SK-N-SH (cell line): ENCODE measurements at regions not wholly inside any gene's neighbourhood (a gene's known extent, or its start where the extent isn't known, plus 50 kb on each side); places are given as distances from the start of the nearest gene placed in this dataset.
A peak's percentile ranks its signal among the peaks of the same experiment; 100 is the strongest.

Experiments
- CTCF ChIA-PET: fragments of 300-600, 350-600 bp; formaldehyde crosslinking; extraction: SDS; loops from one replicate; lab custom pipeline; 2021; lab: Yijun Ruan, JAX
- POLR2A ChIA-PET: fragments of 350-600 bp; sonication (Branson Sonifier 250); formaldehyde crosslinking; extraction: SDS; loops from one replicate; lab custom pipeline; 2020; ENCODE audit warnings: antibody characterized with exemption, inconsistent platforms; lab: Yijun Ruan, JAX
- DNase-seq: peaks from one replicate; pipeline ENCODE4 v3.0.0; 2012
- H2AFZ ChIP-seq: fragments of 200-600 bp; sonication (generic); 2 replicates; pipeline ENCODE4 v1.8.1; 2016; ENCODE audit warnings: antibody characterized with exemption, mild to moderate bottlenecking, low read depth
- H3F3A ChIP-seq: fragments of 200-600 bp; sonication (generic); replicated peaks from 2 replicates; pipeline ENCODE3; 2016; ENCODE audit warnings: antibody characterized with exemption, mild to moderate bottlenecking; ENCODE audit not compliant: insufficient read depth
- H3K27ac ChIP-seq, 2 experiments: fragments of 200-500 bp in 1 of 2; fragments of 200-600 bp in 1 of 2; sonication (Bioruptor generic) in 1 of 2; sonication (generic), shearing (Covaris generic) in 1 of 2; 2 replicates each; pipeline versions ENCODE4 v1.5.1 to v1.6.1; 2014 to 2016; ENCODE audit warnings: low read depth in 2 of 2, inconsistent platforms in 1 of 2, low read length in 1 of 2, mild to moderate bottlenecking in 1 of 2, mixed read lengths in 1 of 2
- H3K27me3 ChIP-seq: fragments of 200-600 bp; sonication (generic), shearing (Covaris generic); 2 replicates; pipeline ENCODE4 v1.6.1; 2016; ENCODE audit warnings: mixed run types; ENCODE audit not compliant: insufficient read depth
- H3K36me3 ChIP-seq, 2 experiments: fragments of 200-500 bp in 1 of 2; fragments of 200-600 bp in 1 of 2; sonication (Bioruptor generic) in 1 of 2; sonication (generic) in 1 of 2; replicated peaks in 1 of 2; 2 replicates each; pipeline versions ENCODE3 to v1.5.1; 2014 to 2016; ENCODE audit warnings: low read length in 1 of 2, mild to moderate bottlenecking in 1 of 2; ENCODE audit not compliant: insufficient read depth in 2 of 2, control insufficient read depth in 1 of 2
- H3K4me1 ChIP-seq, 2 experiments: fragments of 200-500 bp in 1 of 2; fragments of 200-600 bp in 1 of 2; sonication (Bioruptor generic) in 1 of 2; sonication (generic), shearing (Covaris generic) in 1 of 2; 2 replicates each; pipeline versions ENCODE4 v1.5.1 to v1.6.1; 2014 to 2016; ENCODE audit warnings: low read depth in 1 of 2, low read length in 1 of 2, mixed run types in 1 of 2; ENCODE audit not compliant: insufficient read depth in 2 of 2, control insufficient read depth in 1 of 2
- H3K4me2 ChIP-seq: fragments of 200-600 bp; sonication (generic), shearing (Covaris generic); 2 replicates; pipeline ENCODE4 v1.6.1; 2017; ENCODE audit warnings: mixed run types
- H3K4me3 ChIP-seq, 2 experiments: fragments of 200-500 bp in 1 of 2; fragments of 200-600 bp in 1 of 2; sonication (Bioruptor generic) in 1 of 2; sonication (generic), shearing (Covaris generic) in 1 of 2; 2 replicates each; pipeline versions ENCODE4 v1.5.1 to v1.8.1; 2014 to 2016; ENCODE audit warnings: low read depth in 2 of 2, inconsistent platforms in 1 of 2, low read length in 1 of 2, mild to moderate bottlenecking in 1 of 2, mixed read lengths in 1 of 2, moderate library complexity in 1 of 2
- H3K79me2 ChIP-seq: fragments of 200-600 bp; sonication (generic); 2 replicates; pipeline ENCODE4 v1.8.1; 2017; ENCODE audit warnings: mild to moderate bottlenecking; ENCODE audit not compliant: insufficient read depth
- H3K9ac ChIP-seq: fragments of 200-600 bp; sonication (generic); 2 replicates; pipeline ENCODE4 v1.6.1; 2017; ENCODE audit warnings: mixed run types
- H3K9me2 ChIP-seq: fragments of 200-600 bp; sonication (generic); 2 replicates; pipeline ENCODE4 v1.6.1; 2017; ENCODE audit warnings: mixed run types
- H3K9me3 ChIP-seq: fragments of 200-600 bp; sonication (generic); 2 replicates; pipeline ENCODE4 v1.6.1; 2017; ENCODE audit warnings: mixed run types, mild to moderate bottlenecking, moderate library complexity
- H4K20me1 ChIP-seq: fragments of 200-600 bp; sonication (generic); 2 replicates; pipeline ENCODE4 v1.6.1; 2017; ENCODE audit warnings: mild to moderate bottlenecking, mixed run types; ENCODE audit not compliant: insufficient read depth
- CHD2 ChIP-seq: fragments of 150-350 bp; IDR thresholded peaks from 2 replicates; pipeline ENCODE4 v1.6.1; 2018; ENCODE audit warnings: low read length; ENCODE audit not compliant: partially characterized antibody
- ELF1 ChIP-seq: IDR thresholded peaks from 2 replicates; pipeline ENCODE4 v1.4.0; 2012
- FOXM1 ChIP-seq: IDR thresholded peaks from 2 replicates; pipeline ENCODE4 v1.4.0; 2012; ENCODE audit warnings: low read depth, mild to moderate bottlenecking
- GABPA ChIP-seq: IDR thresholded peaks from 2 replicates; pipeline ENCODE4 v1.4.0; 2012; ENCODE audit warnings: low read depth, mild to moderate bottlenecking
- GATA2 ChIP-seq: sonication (generic); formaldehyde crosslinking; IDR thresholded peaks from 2 replicates; pipeline ENCODE4 v1.5.0; 2020; ENCODE audit warnings: mild to moderate bottlenecking, missing genetic modification reagents
- MEF2A ChIP-seq: IDR thresholded peaks from 2 replicates; pipeline ENCODE4 v1.4.0; 2012; ENCODE audit warnings: low read depth, borderline replicate concordance
- POLR2AphosphoS5 ChIP-seq: IDR thresholded peaks from 2 replicates; pipeline ENCODE4 v1.6.1; 2012; ENCODE audit warnings: low read depth, low read length
- RFX5 ChIP-seq: IDR thresholded peaks from 2 replicates; pipeline ENCODE4 v1.6.1; 2012; ENCODE audit warnings: mild to moderate bottlenecking, improper control_type of control experiment, low read length
- RXRA ChIP-seq: IDR thresholded peaks from 2 replicates; pipeline ENCODE4 v1.4.0; 2012; ENCODE audit warnings: low read depth, mild to moderate bottlenecking, borderline replicate concordance
- SIN3A ChIP-seq: IDR thresholded peaks from 2 replicates; pipeline ENCODE4 v1.6.1; 2012; ENCODE audit warnings: low read depth, mild to moderate bottlenecking, low read length, moderate library complexity, borderline replicate concordance
- YY1 ChIP-seq: IDR thresholded peaks from 2 replicates; pipeline ENCODE4 v1.4.0; 2012; ENCODE audit warnings: low read depth, mild to moderate bottlenecking
- WGBS: methylation state at CpG from one replicate; pipeline ENCODE4 v1.1.6; 2017; ENCODE audit warnings: low lambda C conversion rate; 5-methylcytosine and 5-hydroxymethylcytosine counted together
- TF ChIP-seq, protein P1 (sequence below): IDR thresholded peaks from 2 replicates; pipeline ENCODE4 v1.4.0; 2012; ENCODE audit warnings: low read depth, borderline replicate concordance
- TF ChIP-seq, protein P2 (sequence below): fragments of 200-600 bp; sonication (generic); IDR thresholded peaks from 2 replicates; pipeline ENCODE4 v1.6.1; 2017; ENCODE audit warnings: antibody characterized with exemption, mild to moderate bottlenecking, moderate library complexity

DNA sequence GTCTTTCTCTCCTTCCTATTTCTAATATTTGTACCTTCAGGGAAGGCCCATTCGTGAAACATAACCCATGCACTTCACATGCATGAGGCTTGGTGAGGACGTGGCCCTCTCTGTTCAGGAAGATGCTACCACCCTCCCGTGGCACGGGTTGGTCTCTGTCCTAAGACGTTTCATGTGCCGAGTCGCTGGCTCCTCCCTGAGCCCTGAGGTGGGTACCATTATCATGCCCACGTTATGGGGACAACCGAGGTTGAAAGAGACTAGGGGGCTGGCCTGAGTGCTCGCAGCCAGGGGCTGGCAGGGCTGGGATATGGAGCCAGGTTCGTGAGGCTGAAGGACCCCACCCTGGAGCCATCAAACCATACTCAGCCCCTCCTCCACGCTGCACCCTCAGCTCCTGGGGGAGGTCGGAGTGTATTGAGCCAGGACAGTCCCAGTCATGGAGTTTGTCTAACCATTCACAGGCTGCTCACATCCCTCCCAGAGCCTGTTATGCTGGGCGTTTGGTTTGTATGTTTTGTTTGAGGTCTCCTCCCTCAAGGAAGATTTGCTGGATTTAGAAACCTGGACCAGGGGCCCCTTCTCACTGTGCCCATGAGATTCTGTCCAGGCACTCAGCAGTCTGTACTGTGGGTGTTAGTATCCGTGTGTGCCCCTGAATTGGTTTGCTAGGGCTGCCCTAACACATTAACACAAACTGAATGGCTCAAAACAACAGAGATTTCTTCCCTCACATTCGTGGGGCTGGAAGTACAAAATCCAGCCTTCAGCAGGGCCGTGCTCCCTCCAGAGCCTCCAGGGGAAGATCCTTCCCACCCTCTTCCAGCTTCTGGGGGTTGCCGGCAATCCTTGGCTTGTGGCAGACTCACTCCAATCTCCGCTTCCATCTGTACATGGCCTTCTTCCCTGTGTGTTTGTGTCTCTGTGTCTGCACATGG is 88.3 kb downstream of the ANKRD60 start:
- H3K36me3 ChIP-seq = no peaks in the 10 kb centered on the region
- no peak overlapping the region for H3K4me2 ChIP-seq
- peak overlapping the region in 1 of 2 experiments; percentile 36; a peak in 2 of 4 replicates for H3K27ac ChIP-seq
- 0 out of 2 replicates have a peak, but pooled peaks have one; percentile 44 for TF ChIP-seq GATA2 (CRISPR knock-in tag)
- TF ChIP-seq, protein P1, sequence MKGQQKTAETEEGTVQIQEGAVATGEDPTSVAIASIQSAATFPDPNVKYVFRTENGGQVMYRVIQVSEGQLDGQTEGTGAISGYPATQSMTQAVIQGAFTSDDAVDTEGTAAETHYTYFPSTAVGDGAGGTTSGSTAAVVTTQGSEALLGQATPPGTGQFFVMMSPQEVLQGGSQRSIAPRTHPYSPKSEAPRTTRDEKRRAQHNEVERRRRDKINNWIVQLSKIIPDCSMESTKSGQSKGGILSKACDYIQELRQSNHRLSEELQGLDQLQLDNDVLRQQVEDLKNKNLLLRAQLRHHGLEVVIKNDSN = no peak
- no peak for DNase-seq
- CTCF ChIA-PET = interaction anchor here (1.4 to 1.5 kb wide), 2 partner anchors 14 to 40 kb away, joined by 3 to 4 read pairs; no protein-coding TSS in a partner anchor
- H3K79me2 ChIP-seq = no peaks in the 10 kb centered on the region
- POLR2A ChIA-PET = no interaction called here
- H3K9ac ChIP-seq = no peak overlapping the region
- no peaks in the 10 kb centered on the region for H3K9me2 ChIP-seq
- no peak overlapping the region for H2AFZ ChIP-seq
- no peaks in the 10 kb centered on the region for H3F3A ChIP-seq
- 66% methylated on average over 16 of the region's 19 CpGs for WGBS
- no peaks in the 10 kb centered on the region for H3K9me3 ChIP-seq
- H3K27me3 ChIP-seq = peaks cover 12% of the 10 kb centered on the region; the same call in 1 of the 2 replicates
- no peaks in the 10 kb centered on the region for H4K20me1 ChIP-seq
- peaks cover 0 to 13% of the 10 kb centered on the region in 2 experiments; a peak in 1 of 4 replicates for H3K4me1 ChIP-seq
- H3K4me3 ChIP-seq = no peak overlapping the region; a peak in 1 of 4 replicates

DNA sequence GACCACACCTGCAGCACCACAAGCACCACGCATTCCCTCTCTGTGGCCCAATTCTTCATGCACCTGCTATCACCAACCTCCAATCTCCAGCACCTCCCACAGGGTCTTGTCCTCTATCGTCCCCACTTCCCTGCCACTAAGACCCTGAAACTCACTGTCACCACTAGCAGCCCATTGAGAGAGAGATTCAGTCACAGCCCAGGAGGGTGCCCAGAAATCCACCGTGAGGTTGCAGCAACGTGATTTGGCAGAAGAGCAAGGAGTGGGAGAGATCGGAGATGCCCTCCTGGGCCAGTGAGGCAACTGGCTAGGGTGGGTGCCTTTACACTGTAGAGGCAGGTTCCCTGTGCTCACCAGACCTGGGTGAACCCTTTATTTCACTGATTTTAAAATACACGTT is 90.1 kb downstream of the ANKRD60 start:
- CTCF ChIA-PET = interaction anchor here (0.5 kb wide), 1 partner anchor 151 kb away, joined by 3 read pairs; no protein-coding TSS in a partner anchor

DNA sequence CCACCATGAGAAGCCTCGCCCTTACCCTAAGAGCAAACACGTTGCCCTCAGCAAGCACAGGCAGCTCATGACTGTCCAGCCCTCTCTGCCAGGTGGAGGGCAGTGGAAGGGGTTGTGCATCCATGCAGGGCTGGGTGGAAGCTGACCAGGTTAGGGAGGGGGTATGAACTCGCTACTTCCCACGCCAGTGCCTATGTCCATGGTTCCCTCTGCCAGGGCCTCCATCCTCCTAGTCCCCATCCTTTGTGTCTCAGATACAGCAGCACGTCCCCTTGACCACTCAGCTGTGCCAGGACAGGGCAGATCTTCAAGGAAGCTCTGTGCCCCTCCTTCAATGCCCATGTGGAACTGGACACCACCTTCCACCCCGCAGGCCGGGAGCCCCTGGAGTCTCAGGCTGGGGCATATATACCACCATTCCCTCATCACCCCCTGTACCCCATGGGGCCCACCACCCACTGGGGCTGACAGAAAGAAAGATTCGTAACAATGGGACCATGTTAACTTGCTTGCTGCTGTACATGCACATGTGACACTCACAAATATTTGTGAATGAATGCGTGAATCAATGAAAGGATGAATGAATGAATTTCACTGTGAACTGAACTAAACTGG is 90.7 kb downstream of the ANKRD60 start:
- Histone ChIP-seq H3F3A (no peaks in the 10 kb centered on the region), H3K4me1 (peaks cover 0 to 13% of the 10 kb centered on the region in 2 experiments; a peak in 1 of 4 replicates), H3K79me2 (no peaks in the 10 kb centered on the region), H3K27ac (no peak overlapping the region), H3K27me3 (peaks cover 12% of the 10 kb centered on the region; the same call in 1 of the 2 replicates), H3K9me3 (no peaks in the 10 kb centered on the region), H2AFZ (no peak overlapping the region), H3K4me2 (no peak overlapping the region), H3K9ac (no peak overlapping the region), H3K4me3 (no peak overlapping the region), H3K36me3 (no peaks in the 10 kb centered on the region), H4K20me1 (no peaks in the 10 kb centered on the region), H3K9me2 (no peaks in the 10 kb centered on the region)
- 70% methylated on average over 8 of the region's 9 CpGs for WGBS
- ChIA-PET POLR2A (no interaction called here), CTCF (no interaction called here)
- TF ChIP-seq YY1 = no peak
- TF ChIP-seq, protein P2, sequence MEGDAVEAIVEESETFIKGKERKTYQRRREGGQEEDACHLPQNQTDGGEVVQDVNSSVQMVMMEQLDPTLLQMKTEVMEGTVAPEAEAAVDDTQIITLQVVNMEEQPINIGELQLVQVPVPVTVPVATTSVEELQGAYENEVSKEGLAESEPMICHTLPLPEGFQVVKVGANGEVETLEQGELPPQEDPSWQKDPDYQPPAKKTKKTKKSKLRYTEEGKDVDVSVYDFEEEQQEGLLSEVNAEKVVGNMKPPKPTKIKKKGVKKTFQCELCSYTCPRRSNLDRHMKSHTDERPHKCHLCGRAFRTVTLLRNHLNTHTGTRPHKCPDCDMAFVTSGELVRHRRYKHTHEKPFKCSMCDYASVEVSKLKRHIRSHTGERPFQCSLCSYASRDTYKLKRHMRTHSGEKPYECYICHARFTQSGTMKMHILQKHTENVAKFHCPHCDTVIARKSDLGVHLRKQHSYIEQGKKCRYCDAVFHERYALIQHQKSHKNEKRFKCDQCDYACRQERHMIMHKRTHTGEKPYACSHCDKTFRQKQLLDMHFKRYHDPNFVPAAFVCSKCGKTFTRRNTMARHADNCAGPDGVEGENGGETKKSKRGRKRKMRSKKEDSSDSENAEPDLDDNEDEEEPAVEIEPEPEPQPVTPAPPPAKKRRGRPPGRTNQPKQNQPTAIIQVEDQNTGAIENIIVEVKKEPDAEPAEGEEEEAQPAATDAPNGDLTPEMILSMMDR = no peak
- no peak for TF ChIP-seq CHD2
- no peak for TF ChIP-seq MEF2A
- TF ChIP-seq RFX5 = no peak
- TF ChIP-seq FOXM1 = no peak
- no peak for TF ChIP-seq POLR2AphosphoS5
- no peak for TF ChIP-seq SIN3A
- no peak for TF ChIP-seq GABPA
- TF ChIP-seq RXRA = no peak
- TF ChIP-seq ELF1 = no peak
- DNase-seq = no peak

More for the DNA sequence above, 90.1 kb downstream of the ANKRD60 start:
- 70% methylated on average over 6 of the region's 6 CpGs for WGBS
- no peaks in the 10 kb centered on the region for H3F3A ChIP-seq
- POLR2A ChIA-PET = no interaction called here
- no peak overlapping the region for H3K9ac ChIP-seq
- H3K27me3 ChIP-seq = peaks cover 12% of the 10 kb centered on the region; the same call in 1 of the 2 replicates
- no peak overlapping the region for H3K4me3 ChIP-seq
- no peaks in the 10 kb centered on the region for H3K79me2 ChIP-seq
- no peaks in the 10 kb centered on the region for H3K9me3 ChIP-seq
- H3K4me2 ChIP-seq = no peak overlapping the region
- no peak overlapping the region for H2AFZ ChIP-seq
- H3K27ac ChIP-seq = no peak overlapping the region
- no peak for TF ChIP-seq GATA2 (CRISPR knock-in tag)
- no peak for DNase-seq
- H3K4me1 ChIP-seq = peaks cover 0 to 13% of the 10 kb centered on the region in 2 experiments; a peak in 1 of 4 replicates
- H4K20me1 ChIP-seq = no peaks in the 10 kb centered on the region
- H3K36me3 ChIP-seq = no peaks in the 10 kb centered on the region
- no peaks in the 10 kb centered on the region for H3K9me2 ChIP-seq
